HG03442 (cell line): ENCODE measurements at regions not wholly inside any gene's neighbourhood (a gene's known extent, or its start where the extent isn't known, plus 50 kb on each side); places are given as distances from the start of the nearest gene placed in this dataset.

Source experiments
- ATAC-seq: cut with Tn5 transposase; IDR thresholded peaks from one replicate; pipeline ENCODE4 v1.9.1; 2021; ENCODE audit warnings: mild to moderate bottlenecking, moderate library complexity; ENCODE audit not compliant: unreplicated experiment

DNA sequence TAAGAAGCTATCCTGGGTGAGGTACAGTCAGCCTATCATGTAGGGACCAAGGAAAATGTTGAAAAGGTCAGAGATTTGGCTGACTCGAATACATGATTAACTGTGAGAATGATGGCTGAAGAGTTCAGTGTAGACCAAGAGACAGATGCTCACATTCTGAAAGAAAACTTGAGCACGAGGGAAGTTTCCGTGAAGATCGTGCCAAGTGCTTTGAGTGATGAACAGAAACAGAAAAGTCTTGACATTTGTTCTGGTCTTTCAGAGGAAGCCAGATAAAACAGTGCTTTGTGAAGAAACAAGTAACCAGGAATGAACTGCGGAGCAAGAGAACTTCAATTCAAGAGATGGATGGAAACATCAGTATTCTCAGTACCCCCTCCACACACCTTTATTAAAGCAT is 500.3 kb upstream of the SMIM21 start:
- no peak for ATAC-seq

DNA sequence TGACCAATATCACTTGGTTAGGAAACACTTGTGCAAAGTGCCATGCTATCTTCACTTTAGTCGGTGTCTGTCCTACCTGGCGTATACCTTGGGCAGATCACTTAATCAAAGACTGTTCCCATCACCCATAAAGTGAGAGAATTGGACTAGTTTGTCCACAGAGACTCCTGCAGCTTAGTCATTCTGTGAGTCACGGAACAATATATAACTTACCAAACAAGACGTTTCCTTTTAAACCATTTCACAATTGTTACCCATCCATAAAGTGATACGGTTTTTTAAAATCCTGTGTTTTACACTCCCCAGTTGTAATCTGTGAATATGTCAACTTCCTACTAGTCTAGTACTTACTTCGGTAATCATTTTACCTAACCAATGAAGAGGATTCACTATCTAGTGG is 499.3 kb upstream of the SMIM21 start:
- no peak for ATAC-seq

DNA sequence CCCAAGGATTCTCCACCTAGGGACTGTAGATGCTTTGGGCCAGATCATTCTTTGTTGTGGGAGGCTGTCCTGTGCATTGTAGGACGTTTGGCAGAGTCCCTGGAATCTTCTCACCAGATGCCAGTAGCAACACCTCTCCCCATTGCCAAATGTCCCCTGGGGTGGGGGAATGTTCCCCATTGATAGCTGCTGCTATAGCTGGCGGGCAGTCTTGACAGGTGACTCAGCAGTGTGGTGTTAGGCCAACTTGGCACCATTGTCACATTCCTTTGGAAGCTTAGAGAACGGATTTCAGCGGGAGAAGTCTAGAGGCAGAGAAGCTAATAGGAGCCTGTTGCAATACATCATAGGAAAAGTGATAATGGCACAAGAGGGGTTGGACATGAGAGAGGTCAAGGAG is 495.7 kb upstream of the SMIM21 start:
- ATAC-seq, result no peak

DNA sequence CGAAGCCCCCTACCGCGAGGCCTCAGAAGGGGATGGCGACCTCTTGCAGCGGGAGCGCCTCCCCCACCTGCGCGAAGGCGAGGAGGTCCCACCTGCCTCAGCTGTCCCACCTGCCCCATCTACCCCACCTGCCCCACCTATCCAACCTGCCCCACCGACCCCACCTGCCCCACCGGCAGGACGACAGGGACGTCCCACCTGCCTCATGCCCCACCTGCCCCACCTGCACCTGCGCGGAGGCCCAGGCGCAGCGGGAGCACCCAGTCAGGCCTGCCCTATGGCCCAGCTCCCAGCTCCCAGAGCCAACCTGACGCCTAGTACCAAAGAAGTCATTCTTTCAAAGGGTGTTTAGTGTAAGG is 489.1 kb upstream of the SMIM21 start:
- no peak for ATAC-seq

DNA sequence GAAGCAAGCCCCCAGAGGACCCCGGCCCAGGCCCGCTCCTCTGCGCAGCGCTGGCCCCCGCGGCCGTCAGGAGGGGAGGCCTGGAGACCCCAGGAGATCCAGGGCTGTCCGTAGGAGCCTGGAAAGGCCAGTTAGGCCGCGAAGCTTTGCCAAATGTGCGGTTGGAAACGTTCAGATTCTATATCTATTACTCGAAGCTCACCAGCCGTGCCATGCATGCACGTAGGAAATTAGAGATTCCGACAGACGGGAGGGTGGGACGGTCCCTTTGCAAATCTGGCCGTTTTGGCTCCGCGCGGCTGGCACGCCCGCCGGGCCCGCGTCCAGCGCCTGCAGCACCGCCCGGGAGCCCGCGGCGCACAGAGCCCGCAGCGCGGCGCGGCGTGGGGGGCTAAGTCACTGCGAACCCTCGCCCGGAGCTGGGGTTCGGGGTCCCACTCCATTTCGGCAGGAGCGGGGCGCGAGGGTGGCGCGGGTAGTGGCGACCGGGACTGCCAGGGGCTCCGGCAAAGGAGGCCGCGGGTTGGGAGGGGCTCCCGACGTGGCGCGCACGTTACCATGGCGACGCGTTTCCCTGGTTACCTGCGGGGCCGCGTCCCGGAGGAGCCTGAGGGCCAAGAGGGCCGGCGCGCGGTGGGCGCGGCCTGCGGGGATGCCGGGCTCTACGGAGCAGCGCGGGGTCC is 488.6 kb upstream of the SMIM21 start:
- ATAC-seq, result no peak

DNA sequence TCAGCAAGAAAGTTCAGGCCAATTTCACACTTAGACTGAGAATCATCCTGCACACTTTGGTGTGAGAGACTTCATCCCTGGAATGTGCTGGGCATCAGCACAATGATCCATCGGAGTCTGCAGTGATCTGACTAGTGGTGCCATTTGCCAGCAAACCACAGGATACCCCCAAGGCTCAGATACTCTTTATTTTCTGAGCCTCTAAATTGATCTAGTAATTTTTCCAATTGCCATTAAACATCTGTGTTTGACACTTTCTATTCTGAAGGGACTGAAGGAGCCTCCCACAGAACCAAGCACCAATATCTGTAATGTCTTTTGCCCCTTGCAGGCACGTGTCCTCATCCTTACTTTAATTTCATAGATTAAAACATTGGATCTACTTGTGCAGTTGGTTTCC is 485.3 kb upstream of the SMIM21 start:
- ATAC-seq, result no peak

DNA sequence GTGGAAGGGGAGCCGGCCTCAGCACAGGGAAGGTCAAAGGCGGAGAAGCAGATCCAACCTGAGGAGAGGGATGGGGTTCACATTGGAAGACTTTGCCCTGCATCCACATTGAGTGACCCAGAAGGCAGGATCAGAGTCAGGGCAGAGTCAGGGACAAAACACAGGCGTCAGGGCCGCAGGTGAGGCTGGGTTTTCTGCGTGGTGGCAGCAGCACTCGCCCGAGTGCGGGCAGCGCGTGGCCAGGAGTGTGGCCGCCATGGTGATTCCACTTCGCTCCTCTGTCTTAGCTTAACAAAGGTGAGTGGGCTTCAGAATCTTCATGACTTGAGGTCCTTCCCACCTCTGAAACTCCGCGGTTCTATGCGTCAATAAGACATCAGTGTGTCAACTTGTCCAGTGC is 476.9 kb upstream of the SMIM21 start:
- ATAC-seq, result no peak

DNA sequence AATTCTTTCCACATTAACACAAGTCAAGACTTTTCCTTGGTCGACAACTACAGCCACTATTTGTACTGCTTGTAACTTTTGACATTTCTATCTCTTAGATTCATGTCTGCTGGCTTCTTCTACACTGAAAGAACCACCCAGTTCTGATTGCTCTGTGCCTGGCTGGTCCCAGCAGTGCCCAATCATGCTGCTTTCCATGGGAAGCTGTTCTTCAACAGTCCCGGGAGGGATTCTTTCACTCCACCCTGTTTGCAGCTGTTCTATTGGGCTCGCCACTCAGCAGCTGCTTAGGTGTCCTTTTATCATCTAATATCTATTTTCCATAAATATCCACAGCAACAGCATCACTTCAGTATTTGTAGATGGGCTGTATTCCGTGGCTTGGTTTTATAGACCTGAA is 471.1 kb upstream of the SMIM21 start:
- ATAC-seq, result no peak

DNA sequence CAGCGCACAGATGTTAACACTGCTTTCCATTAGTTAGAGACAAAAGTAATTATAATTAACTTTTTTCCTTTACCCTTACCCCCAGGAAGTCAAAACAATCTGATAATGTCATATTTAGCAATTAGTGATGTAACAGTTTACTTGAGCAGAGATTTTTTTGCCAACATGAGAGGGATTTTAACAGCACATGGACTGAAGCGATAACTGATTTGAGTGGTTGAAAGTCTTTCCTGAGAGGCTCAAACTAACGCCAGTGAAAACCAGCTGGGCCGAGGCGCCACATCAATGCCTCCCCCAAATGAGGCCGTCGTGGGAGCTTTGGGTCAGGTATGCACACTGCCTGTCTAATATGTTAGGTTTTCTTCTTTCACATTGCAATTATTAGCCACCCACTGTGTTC is 469.9 kb upstream of the SMIM21 start:
- no peak for ATAC-seq

DNA sequence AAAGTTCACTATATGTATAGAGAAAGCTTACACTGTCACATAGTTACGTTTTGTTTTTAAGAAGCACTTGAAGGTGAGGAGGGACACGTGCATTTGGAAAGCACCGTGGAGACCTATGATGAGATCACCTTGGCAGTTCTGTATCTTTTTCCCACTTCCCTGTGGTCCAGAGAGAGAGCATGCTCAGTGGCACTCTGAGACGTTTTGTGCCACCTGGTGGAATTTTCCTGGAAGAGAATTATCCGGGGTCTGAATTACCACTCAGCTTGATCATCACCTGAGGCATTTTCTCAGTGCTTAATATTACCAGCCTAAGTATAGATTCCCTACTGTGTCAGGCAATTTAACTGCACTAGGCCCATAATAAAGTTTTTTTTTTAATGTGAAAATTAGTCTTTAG is 469.4 kb upstream of the SMIM21 start:
- ATAC-seq, result no peak

DNA sequence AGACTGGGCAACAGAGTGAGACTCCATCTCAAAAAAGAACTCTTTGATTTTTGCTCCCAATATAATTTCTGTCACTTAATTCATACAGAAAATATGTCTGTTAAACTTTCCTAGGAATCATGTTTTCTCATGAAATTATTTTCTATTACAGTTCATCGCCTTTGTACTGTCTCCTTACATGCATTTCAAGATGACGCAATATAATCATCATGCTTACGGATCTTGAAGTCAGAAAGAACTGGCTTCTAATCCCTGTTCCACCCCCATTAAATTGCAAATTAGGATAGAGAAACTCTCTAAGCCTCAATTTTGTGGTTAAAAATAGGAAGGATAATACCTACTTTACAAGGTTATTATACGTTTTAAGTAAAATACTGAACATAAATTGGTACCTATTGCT is 467.6 kb upstream of the SMIM21 start:
- no peak for ATAC-seq

DNA sequence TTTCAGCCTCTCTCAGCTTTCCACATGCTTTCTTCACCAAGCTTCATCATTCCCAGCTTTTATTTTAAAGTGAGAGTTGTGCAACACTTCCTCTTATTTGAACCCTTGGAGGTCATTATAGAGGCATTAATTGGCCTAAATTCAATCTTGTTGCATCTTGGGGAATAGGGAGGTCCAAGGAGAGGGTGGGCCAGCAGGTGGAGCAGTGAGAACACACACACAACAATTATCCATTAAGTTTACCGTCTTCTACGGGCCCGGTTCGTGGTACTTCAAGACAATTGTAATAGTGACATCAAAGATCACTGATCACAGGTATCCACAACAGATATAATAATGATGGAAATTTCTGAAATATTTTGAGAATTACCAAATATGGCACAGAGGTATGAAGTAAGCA is 457.2 kb upstream of the SMIM21 start:
- ATAC-seq, result no peak

DNA sequence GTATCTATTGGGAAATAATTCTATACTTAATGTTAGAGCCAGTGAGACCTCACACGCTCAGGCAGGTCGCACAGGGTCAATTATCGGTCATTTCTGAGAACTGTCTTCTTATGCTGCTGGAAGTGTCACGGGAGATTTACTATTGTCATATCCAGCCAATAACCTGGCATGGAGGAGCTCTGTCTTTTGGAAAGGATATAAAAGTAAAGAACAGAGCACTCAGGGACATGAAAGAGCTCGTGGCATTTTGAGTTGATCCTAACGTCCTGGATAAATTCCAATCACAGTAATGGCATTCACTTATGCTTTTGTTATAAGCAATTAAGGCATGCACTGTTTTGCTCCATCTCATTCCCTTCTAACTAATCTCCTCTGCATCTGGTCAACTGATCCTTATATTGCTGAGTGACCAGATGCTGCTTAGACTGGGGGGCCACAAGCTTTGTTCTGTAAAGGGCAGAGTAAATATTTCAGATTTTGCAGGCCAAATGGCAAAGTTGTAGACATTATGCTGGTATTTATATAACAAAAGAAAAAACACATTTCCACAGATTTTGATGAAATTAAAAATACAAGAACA is 453.5 kb upstream of the SMIM21 start:
- no peak for ATAC-seq

DNA sequence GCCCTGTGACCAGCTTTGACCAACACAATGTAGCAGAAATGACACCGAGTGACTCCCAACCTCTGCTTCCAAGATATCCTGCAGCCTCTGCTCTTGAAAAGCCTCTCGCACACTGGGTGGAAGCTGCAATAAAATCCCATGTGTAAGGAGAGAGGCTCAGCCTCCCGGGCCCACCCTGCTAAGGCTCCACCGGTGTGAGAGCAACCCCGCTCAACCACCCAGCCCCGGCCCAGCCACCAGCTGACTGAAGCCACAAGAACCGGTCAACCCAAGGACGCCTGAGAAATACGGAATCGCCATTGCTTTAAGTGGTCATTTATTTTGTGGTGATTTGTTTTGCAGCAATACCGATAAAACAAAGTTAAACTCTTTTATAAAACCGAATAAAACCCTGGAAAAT is 452.8 kb upstream of the SMIM21 start:
- no peak for ATAC-seq

DNA sequence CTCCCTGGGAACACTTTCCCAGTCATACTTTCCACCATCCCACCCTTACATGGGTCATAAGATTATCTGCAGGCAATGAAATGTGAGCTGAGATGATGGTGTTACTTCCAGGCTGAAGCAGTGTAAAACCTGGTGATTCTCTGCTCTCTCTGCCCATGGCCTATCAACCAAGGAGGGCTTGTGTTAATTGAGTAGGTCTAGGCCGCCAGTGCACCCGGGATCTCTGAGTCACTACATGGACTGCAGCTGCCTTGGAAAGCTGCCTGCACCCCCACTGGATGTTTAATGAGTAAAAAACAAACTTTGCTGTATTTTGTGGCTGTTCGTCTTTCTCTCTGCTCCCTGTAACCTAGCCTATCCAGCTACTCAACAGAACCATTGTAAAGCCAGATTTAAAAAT is 451.7 kb upstream of the SMIM21 start:
- ATAC-seq, result no peak

DNA sequence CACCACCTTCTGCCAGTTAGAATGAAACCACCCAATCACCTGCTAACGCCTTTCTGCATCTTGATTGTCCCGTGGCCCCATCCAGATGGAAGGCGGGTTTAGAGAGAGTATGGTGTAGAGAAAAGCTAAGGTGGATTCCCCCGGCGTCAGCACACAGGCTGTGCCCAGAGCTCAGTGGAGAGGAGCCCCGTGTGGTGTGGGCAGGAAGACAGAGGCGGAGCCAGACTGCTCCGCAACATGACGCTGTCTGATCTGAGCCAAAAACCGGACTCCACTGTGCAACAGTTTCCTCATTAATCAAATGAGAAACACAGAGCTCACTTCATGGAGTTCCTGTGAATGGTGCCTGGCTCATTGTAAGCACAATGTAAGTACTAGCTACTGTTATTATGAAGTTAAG is 448.1 kb upstream of the SMIM21 start:
- ATAC-seq, result no peak

DNA sequence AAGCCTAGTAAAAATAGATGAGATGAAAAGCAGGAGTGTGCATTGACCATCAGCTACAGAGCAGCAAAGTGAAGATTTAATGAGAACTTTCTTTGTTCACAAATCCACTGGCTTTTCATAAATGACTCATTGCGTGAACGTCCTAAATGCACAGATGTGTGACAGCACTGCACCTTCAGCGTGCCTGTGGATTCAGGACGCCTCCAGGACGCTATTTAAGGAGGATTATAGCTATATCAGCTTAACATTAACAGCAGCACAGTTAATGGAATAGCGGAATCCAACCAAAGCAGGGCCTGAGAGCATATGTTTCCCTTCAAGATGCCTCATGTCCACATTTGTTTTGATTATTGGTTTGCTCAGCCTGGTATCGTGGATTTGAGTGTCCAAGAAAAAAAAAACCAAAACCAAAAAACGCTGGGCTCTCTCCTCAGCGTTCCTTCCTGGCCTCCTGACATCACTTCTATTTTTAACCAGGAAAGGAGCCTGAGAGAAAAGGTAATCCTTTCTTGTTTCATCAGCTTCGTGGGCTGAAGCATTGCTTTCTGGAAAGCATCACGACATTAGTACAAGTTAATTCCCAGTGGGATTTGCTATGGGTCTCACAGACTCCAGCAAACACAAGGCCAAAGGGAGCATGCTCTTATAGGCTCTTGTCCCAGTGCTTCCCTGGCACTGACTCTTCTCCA is 447.0 kb upstream of the SMIM21 start:
- no peak for ATAC-seq

DNA sequence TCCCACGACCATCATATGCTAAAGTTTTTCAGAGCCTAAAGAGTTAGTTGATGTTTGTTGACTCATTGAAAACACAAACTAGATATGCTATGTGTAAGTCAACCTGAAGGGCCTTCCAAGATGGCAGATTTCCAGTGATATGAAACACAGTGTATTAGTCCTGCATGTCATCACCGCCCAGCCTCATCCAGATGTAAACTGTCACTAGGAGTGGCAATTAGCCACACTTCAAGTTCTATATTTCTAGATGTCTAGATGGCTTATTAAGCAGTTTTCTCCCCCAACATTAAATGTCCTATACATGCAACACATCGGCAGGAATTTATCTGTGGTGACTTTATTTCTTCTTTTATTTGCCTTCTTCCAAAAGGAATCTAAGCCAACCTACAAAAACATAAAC is 444.1 kb upstream of the SMIM21 start:
- ATAC-seq, result no peak

DNA sequence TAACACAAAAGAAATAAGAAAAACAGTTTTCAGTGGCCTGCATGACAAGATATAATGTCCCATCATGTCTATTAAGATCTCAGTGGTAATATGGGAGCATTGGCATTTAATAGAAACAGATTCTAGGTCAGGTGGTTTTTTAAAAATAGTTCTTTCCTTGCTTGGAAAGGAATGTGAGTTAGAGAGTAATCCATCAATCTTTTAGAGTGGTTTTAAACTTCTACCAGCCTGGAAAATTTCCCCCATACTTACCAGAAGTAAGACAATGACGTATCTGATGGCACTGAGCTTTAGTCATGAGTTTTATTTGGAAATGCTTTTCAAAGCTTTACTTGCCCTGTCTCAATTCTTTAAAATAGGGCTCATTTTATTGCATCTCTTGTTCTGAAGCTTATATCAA is 441.7 kb upstream of the SMIM21 start:
- no peak for ATAC-seq

DNA sequence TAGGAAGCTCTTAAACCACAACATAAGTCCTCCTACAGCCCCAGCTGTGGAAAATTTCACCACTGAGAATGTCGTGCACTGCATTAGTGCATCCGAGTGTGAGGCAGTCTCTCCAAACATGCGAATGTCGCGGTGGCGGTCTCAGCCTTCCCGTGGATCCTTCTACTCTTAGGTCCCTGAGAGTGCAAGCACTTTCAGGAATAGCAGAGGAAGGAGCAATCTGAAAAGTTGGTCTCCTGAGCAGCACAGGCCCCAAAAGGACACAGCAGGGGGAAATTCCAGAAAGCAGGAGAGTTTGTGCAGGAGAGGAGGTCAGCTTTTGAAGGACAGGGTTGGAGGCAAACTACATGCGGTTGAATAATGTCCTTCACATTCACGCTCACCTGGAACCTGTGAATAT is 440.5 kb upstream of the SMIM21 start:
- no peak for ATAC-seq

DNA sequence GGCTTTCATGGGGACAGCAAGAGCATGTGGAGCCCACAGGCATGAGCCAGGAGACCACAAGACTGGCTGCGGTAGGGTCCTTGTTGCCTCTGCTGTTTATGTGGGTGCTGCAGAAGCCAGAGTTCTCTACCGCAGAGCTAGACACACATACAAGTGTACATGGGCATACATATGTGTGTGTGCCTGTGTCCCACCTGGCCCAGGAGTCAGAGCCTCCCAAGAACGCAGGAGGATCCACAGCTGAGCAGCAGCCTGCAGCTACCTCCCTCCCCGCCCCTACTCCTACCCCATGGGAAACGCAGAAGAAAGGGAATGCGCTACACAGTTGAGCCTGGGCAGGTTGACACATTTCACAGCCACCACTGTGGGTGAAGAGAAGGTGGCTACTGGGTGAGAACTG is 438.1 kb upstream of the SMIM21 start:
- no peak for ATAC-seq

DNA sequence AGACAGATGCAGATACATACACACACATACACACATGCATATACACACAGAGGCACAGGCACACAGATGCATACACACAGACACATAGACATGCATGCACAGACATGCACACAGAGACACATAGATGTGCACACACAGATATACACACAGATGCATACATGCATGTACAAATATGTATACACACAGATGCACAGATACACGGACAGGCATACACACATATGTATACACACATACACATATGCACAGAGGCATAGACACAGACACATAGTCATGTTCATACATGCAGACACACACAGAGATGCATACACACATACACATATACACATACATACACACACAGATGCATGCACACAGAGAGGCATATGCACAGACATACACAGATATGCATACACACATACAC is 437.3 kb upstream of the SMIM21 start:
- no peak for ATAC-seq

DNA sequence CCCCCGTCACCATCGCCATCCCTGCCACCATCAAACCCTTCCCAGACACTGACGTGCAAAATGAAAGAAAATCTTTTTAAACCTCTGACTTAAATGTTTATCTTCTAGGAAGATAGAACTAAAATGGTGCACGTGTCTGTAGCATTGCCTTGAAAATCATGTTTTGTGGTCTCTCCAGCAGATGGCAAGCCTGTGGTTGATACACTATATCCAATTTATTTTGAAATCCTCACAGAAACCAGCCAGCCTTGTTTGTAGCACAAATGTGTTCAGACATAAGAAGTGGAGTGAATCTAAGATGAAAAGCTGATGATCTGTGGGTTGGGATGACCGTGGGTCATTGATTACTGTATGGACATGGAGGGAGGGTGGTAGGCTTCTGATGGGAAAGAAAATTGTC is 436.2 kb upstream of the SMIM21 start:
- no peak for ATAC-seq
